NCI-H2227 treated with DMSO at 0.1 percent for 48 hours (cell line): ENCODE measurements at regions not wholly inside any gene's neighbourhood (a gene's known extent, or its start where the extent isn't known, plus 50 kb on each side); places are given as distances from the start of the nearest gene placed in this dataset.

Experiments used
- DNase-seq: peaks from one replicate; lab custom pipeline; 2025; lab: John Stamatoyannopoulos, UW

DNA sequence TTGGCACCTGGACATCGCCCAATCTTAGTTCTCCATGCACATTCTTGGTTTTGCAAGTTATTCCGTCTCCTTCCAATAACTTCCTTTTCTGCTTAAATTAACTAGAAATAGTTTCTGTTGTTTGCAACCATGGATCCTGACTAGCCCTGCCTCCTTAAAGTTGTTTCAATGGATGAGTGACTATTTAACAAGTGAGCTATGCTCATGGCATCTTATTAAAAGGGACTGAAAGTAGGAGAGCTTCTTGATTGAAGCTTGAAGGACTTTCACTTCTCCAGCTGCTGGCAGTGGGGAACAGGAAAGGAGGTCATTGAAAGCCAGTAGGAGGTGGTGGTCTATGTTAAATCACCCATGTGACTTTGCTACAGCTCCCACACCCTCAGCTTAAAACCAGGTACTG, 466.8 kb downstream of the ARHGEF28 start:
- no peak for DNase-seq

DNA sequence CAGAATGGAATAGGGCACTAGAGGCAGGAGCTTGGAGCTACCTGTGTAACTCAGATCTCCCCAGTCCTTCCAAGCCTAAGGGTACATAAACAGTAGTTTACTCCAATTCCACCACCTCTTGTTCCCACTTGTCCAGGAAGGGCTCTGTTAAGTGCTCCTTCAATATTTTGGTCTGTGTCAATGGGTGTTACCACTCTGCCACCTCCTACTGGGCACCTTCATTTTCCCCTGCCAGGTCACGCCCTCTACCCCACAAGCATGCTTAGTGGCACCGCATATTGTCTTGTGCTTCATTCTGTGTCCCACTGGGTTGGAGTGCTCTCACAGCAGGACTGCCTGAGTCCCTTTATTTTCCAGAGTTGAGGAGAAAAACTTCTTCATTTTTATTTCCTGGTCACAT, 459.8 kb downstream of the ARHGEF28 start:
- DNase-seq: no peak

DNA sequence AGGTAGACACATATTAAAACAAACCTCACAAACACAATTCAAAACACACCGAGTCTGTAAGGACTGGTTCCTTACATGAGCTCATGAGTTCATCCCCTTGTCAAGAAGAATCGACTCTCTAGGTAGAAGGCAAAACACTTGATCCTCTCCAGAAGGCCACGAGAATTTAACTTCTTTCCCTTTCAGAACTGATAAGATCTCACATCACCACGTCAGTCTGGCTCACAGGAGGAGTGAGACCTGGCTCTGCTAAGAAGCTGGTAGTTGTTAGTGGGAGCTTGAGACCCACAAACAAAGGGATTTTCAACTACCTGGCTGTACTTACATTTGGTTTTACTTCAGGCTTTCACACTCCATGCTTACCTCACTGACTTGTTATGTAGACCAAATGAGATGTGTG, 459.2 kb downstream of the ARHGEF28 start:
- DNase-seq: no peak

DNA sequence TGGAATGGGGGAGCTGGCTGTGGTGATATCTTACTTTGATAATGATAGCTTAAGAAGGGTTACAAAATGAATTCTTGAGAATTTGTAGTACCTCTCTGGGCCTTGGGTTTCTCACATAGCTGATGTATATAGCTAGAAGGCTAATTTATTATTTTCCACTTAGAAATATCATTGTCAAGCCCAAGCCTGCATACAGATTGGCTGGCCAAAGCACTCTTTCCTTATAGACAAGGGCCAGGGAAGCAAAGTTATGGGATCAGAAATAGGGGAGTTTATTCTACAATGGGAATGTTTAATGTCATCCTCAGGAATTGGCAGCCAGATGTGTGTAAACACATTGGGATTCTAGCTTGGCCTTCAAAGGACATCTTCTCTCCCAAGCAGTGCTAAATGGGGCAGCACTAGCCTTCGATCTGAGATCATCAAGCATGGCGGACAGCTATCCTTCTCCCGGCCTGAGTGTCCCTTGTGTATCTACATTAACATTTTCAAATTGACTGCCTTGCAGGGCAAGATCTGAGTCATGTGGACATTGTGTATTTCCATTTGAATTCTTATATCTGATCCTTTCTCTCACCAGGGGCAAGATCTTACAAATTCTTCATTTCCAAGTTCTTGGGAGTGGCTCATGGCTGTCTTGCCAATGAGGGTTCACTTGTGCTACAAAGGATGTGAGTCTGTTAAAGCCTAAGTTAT, 457.2 kb downstream of the ARHGEF28 start:
- DNase-seq: no peak

- no peak for DNase-seq
Observed at GRCh38 chr5:74082512-74083055, 456.6 kb downstream of the ARHGEF28 start.

DNA sequence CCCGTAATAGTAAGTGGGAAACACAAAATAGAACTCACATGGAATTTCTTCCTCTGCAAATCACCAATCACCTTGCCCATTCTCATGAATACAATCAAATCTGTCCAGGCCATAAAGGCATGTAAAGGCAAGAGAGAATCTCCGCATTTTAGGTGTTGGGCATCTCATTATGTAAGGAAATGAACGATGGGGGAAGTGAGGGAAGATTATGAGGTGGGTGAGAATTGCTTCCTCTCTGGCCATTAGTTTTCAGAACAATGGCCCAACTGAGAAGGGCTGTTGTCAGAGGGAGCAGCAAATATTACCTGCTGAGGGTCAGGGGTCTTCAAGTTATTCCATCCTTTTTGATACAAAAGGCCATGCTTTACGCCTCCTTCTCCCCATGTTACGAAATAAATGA, 455.1 kb downstream of the ARHGEF28 start:
- DNase-seq: no peak

DNA sequence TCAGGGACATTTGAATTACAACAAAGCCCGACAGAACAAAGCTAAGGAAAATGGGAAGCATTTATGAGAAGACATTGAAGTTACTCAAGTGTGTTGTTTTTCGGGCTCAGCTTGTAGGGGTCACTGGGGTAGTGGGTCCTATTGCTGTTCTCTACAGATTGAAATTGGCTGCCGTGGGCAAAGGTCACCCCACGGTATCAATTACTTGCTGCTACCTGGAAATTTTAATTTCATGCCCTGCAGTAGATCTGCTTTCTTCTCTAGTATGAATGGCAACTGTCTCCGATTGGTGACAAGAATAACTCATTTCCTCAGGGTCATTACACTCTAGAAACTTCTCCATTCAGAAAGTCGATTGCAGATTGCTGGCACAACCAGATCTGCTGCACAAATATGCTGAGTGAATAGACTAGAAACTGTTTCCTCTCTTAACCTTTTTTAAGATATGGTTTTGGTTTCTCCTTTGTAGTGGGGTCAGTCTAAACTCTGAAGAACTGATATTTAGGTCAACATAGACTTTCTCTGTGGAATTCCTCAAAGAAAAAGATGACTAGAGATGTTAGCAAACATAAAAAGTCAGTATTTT, 454.1 kb downstream of the ARHGEF28 start:
- DNase-seq: peak; percentile 42

GRCh38 chr5:74075501-74076484, 449.8 kb downstream of the ARHGEF28 start:
- no peak for DNase-seq

- DNase-seq: no peak
Observed at GRCh38 chr5:74074111-74074510, 448.1 kb downstream of the ARHGEF28 start.

GRCh38 chr5:74073257-74073656, 447.3 kb downstream of the ARHGEF28 start:
- no peak for DNase-seq

DNA sequence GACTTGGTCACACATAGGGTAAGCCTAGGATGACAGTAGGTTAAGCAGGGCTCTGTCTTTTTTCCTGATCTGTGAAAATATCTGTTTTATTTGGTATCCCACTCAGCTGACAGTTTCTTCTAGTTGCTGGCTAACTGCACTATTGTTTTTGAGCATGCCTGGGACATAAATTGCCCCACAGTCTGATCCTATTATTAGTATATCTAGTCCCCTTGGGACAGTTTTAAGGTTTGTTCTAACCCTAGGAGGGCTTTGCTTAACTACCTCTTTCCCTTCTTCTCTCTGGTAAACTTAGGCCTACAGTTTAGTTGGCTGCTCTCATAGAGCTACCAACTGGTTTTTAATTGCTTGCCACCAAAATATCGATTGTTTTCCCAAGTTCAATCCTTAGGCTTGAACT, 446.6 kb downstream of the ARHGEF28 start:
- DNase-seq: no peak

- no peak for DNase-seq
Observed at GRCh38 chr5:74070766-74071165, 444.8 kb downstream of the ARHGEF28 start.

- DNase-seq: no peak
Observed at GRCh38 chr5:74069741-74070140, 443.7 kb downstream of the ARHGEF28 start.

- no peak for DNase-seq
Observed at GRCh38 chr5:74067748-74068541, 441.9 kb downstream of the ARHGEF28 start.

- DNase-seq: no peak
Observed at GRCh38 chr5:74064911-74065310, 438.9 kb downstream of the ARHGEF28 start.

DNA sequence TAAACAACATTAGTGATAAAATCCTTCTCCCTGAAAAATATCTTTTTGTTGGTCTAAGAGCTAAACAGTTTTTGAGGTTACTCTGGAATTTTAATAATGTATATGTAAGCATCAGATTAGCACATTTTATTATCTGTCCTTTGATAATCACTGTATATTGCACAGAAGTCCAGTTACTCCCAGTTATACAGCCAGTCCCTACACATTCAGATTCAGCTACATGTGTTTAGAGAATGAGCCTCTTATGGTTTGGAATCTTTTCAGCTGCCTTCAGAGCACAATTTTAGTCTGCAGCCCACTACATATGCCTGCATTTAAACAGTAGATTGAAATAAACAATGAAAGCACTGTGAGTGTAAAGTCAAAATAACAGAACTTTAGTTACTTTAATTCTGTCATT, 438.2 kb downstream of the ARHGEF28 start:
- DNase-seq: no peak

GRCh38 chr5:74063821-74064220, 437.8 kb downstream of the ARHGEF28 start:
- DNase-seq: no peak

GRCh38 chr5:74063346-74063745, 437.4 kb downstream of the ARHGEF28 start:
- no peak for DNase-seq

DNA sequence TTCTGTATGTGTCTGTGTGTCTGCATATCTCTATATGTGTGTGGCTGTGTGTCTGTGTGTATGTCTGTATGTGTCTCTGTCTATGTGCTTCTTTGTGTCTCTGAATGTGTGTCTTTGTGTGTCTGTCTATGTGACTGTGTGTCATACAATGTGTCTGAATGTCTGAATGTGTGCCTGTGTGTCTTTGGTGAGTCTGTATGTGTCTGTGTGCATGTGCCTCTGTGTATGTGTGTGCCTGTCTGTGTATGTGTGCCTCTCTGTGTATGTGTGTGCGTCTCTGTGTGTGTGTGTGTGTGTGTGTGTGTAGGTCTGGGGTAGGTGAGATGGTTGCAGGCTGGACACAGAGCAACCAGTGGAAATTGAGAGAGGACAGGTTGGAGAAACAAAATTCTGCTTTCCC, 435.3 kb downstream of the ARHGEF28 start:
- DNase-seq: no peak

GRCh38 chr5:74059706-74060105, 433.7 kb downstream of the ARHGEF28 start:
- DNase-seq: no peak

DNA sequence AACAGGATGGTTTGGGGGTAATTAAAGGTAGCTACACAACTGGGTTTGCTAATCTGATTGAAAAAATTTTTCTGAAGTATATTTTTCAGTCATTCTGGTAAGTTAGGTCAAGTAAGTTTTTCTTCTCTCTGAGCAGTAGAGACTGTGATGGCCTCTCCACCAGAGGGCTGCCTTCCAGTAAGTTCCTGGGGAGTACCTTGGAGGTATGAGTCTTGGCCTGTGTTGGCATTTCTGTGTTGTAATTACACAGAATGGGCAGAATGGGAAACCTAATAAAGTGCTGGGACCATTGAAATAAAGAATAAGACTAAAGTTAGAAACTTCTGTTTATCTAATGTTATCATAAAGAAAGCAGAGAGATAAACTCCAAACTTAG, 430.8 kb downstream of the ARHGEF28 start:
- DNase-seq: no peak
